ENCODE measurements at regions not wholly inside any gene's neighbourhood (a gene's known extent, or its start where the extent isn't known, plus 50 kb on each side); places are given as distances from the start of the nearest gene placed in this dataset.

DNA sequence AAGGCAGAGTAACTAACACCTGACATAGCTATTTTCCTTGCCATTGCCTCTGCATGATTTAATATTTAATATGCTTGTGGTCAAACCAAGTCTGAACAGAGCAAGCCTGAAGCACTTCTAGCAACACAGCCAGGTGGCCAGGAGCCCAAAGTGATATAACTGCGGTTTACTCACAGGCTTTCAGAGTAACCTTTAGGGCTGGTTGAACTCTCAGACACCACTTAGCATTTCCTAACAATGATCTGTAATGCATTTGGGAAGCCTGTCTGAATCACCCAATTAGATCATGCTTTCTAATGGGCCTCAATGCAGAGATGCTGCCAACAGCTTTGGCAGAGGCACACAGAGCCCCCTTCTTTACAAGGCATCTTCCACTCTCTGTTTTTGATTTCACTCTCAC lies 96.1 kb downstream of the FDX1 start:
- TF ChIP-seq, protein P1, sequence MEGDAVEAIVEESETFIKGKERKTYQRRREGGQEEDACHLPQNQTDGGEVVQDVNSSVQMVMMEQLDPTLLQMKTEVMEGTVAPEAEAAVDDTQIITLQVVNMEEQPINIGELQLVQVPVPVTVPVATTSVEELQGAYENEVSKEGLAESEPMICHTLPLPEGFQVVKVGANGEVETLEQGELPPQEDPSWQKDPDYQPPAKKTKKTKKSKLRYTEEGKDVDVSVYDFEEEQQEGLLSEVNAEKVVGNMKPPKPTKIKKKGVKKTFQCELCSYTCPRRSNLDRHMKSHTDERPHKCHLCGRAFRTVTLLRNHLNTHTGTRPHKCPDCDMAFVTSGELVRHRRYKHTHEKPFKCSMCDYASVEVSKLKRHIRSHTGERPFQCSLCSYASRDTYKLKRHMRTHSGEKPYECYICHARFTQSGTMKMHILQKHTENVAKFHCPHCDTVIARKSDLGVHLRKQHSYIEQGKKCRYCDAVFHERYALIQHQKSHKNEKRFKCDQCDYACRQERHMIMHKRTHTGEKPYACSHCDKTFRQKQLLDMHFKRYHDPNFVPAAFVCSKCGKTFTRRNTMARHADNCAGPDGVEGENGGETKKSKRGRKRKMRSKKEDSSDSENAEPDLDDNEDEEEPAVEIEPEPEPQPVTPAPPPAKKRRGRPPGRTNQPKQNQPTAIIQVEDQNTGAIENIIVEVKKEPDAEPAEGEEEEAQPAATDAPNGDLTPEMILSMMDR (conservative IDR thresholded peaks at IDR 0.05): no peak
- no peak for TF ChIP-seq EZH2 (IDR thresholded peaks at IDR 0.05; ENCODE audit: low read depth)

Data from PC-9 (cell line).